ENCODE measurements at regions not wholly inside any gene's neighbourhood (a gene's known extent, or its start where the extent isn't known, plus 50 kb on each side); places are given as distances from the start of the nearest gene placed in this dataset.

GRCh38 chr13:65499256-65499655, 1730.9 kb downstream of the PCDH9 start:
- TF ChIP-seq EZH2 (IDR thresholded peaks at IDR 0.05) (no peak), ZBTB33 (IDR thresholded peaks at IDR 0.05; ENCODE audit: extremely low read depth, insufficient replicate concordance, low read length) (no peak), CTCF (IDR thresholded peaks at IDR 0.05 in 2 of 3, conservative IDR thresholded peaks at IDR 0.05 in 1 of 3; ENCODE audit: borderline replicate concordance in 1 of 3, insufficient read depth in 1 of 3, low read depth in 2 of 3, low read length in 2 of 3) (no peak), REST (IDR thresholded peaks at IDR 0.05; ENCODE audit: low read depth) (no peak), SRF (IDR thresholded peaks at IDR 0.05; ENCODE audit: low read depth) (no peak), JUND (IDR thresholded peaks at IDR 0.05) (no peak), ZFX (IDR thresholded peaks at IDR 0.05) (no peak), SIN3A (IDR thresholded peaks at IDR 0.05; ENCODE audit: low read depth) (no peak), POLR2AphosphoS5 (IDR thresholded peaks at IDR 0.05; ENCODE audit: low read depth, low read length) (no peak), SP1 (IDR thresholded peaks at IDR 0.05; ENCODE audit: low read depth) (no peak), CBX3 (IDR thresholded peaks at IDR 0.05; ENCODE audit: low read depth) (no peak), ATF3 (IDR thresholded peaks at IDR 0.05) (no peak), RAD21 (IDR thresholded peaks at IDR 0.05; ENCODE audit: low read depth) (no peak), YY1 (IDR thresholded peaks at IDR 0.05; ENCODE audit: extremely low read depth, insufficient replicate concordance, low read depth, low read length) (no peak), ZNF274 (IDR thresholded peaks at IDR 0.05; ENCODE audit: low read depth, low read length) (no peak), CEBPB (IDR thresholded peaks at IDR 0.05; ENCODE audit: low read depth) (no peak), EZH2phosphoT487 (IDR thresholded peaks at IDR 0.05; ENCODE audit: borderline replicate concordance) (no peak), FOSL1 (IDR thresholded peaks at IDR 0.05; ENCODE audit: low read depth) (no peak), POLR2A (IDR thresholded peaks at IDR 0.05; ENCODE audit: borderline replicate concordance, extremely low read depth, insufficient read depth, insufficient read length) (no peak), MAX (IDR thresholded peaks at IDR 0.05) (no peak)
- H3K9me2 ChIP-seq (ENCODE audit: insufficient read depth): no peaks in the 10 kb centered on the region
- DNase-seq (ENCODE audit: low read depth, low spot score): no peak
- no TSS peak for BruUV-seq (replicated peaks)
- ChIA-PET POLR2A (no interaction called here), CTCF (no interaction called here), RAD21 (ENCODE audit: low non-redundant PET in 1 of 2, low total read pairs in 2 of 2, uncharacterized antibody in 2 of 2, unreplicated experiment in 2 of 2) (no interaction called here)
- H3K27ac ChIP-seq (ENCODE audit: low read depth, low read length): no peak overlapping the region
- H3K4me3 ChIP-seq (replicated peaks in 1 of 2; ENCODE audit: low read depth in 1 of 2, low read length in 2 of 2): no peak overlapping the region
- H3K9ac ChIP-seq (ENCODE audit: low read length): no peak overlapping the region
- no peak for ATAC-seq
- no peaks in the 10 kb centered on the region for H3K9me3 ChIP-seq (ENCODE audit: control insufficient read depth in 1 of 2, insufficient read depth in 1 of 2, low read depth in 1 of 2, low read length in 2 of 2)
- peaks cover 4 to 7% of the 10 kb centered on the region in 2 experiments; a peak in 2 of 4 replicates for H3K4me1 ChIP-seq (ENCODE audit: control insufficient read depth in 1 of 2, insufficient read depth in 2 of 2, low read length in 2 of 2)
- intact Hi-C loops (cut with micrococcal nuclease): no loop called here
- no peaks in the 10 kb centered on the region for H3K36me3 ChIP-seq (ENCODE audit: control insufficient read depth in 1 of 2, insufficient read depth in 2 of 2, low read length in 2 of 2)
- H3K27me3 ChIP-seq (ENCODE audit: insufficient read depth, low read length): no peaks in the 10 kb centered on the region
- H4K20me1 ChIP-seq (ENCODE audit: insufficient read depth): no peaks in the 10 kb centered on the region
- no peak overlapping the region for H3K4me2 ChIP-seq (ENCODE audit: low read length)
- no peaks in the 10 kb centered on the region for H3K79me2 ChIP-seq (ENCODE audit: insufficient read depth, low read length)
- no peak overlapping the region for H2AFZ ChIP-seq (ENCODE audit: low read depth, low read length, poor library complexity, severe bottlenecking)

All from HCT116 (cell line).